CD14-positive monocyte (primary cell): ENCODE measurements at regions not wholly inside any gene's neighbourhood (a gene's known extent, or its start where the extent isn't known, plus 50 kb on each side); places are given as distances from the start of the nearest gene placed in this dataset.

Experiments
- DNase-seq, 3 donors: peaks; one replicate each; pipeline ENCODE4 v3.0.0-alpha.2; 2011 to 2022
- H2AFZ ChIP-seq: 2 replicates; pipeline ENCODE4 v1.6.0; 2012; ENCODE audit warnings: mild to moderate bottlenecking, low read depth, low read length, inconsistent platforms; ENCODE audit not compliant: insufficient read depth, poor library complexity, severe bottlenecking
- H3K27ac ChIP-seq, 2 donors: 1 replicate in 1 of 2; 2 replicates in 1 of 2; pipeline ENCODE4 v1.5.1; 2012 to 2013; ENCODE audit warnings: low read length in 2 of 2, control low read depth in 1 of 2, inconsistent platforms in 1 of 2, low read depth in 1 of 2, mild to moderate bottlenecking in 1 of 2
- H3K27me3 ChIP-seq, 2 donors: one replicate each; pipeline versions ENCODE4 v1.6.0 to v1.6.1; 2011 to 2013; ENCODE audit warnings: low read length in 2 of 2; ENCODE audit not compliant: control insufficient read depth in 2 of 2, insufficient read depth in 2 of 2
- H3K36me3 ChIP-seq, 2 donors: replicated peaks in 1 of 2; 1 replicate in 1 of 2; 2 replicates in 1 of 2; pipeline versions ENCODE4 v1.5.1 to v1.6.1; 2012 to 2013; ENCODE audit warnings: low read length in 2 of 2, control low read depth in 1 of 2, inconsistent platforms in 1 of 2, mild to moderate bottlenecking in 1 of 2; ENCODE audit not compliant: insufficient read depth in 2 of 2, control insufficient read depth in 1 of 2
- H3K4me1 ChIP-seq, 2 donors: 1 replicate in 1 of 2; 2 replicates in 1 of 2; pipeline versions ENCODE4 v1.5.1 to v1.6.1; 2012 to 2013; ENCODE audit warnings: low read length in 2 of 2, control low read depth in 1 of 2, inconsistent platforms in 1 of 2, mild to moderate bottlenecking in 1 of 2, moderate library complexity in 1 of 2; ENCODE audit not compliant: insufficient read depth in 2 of 2, control insufficient read depth in 1 of 2
- H3K4me2 ChIP-seq: replicated peaks from 2 replicates; pipeline ENCODE3; 2012; ENCODE audit warnings: low read length, moderate library complexity, mild to moderate bottlenecking; ENCODE audit not compliant: poor library complexity, severe bottlenecking; ENCODE audit errors: extremely low read depth
- H3K4me3 ChIP-seq, 3 experiments: fragments of 200-600 bp in 1 of 3; sonication (generic) in 1 of 3; replicated peaks in 1 of 3; 1 replicate in 2 of 3; 2 replicates in 1 of 3; pipeline ENCODE4 v1.5.1; 2011 to 2013; ENCODE audit warnings: low read length in 3 of 3, mild to moderate bottlenecking in 3 of 3, control low read depth in 2 of 3, low read depth in 2 of 3, inconsistent platforms in 1 of 3, moderate library complexity in 1 of 3
- H3K79me2 ChIP-seq: 2 replicates; pipeline ENCODE4 v1.6.0; 2012; ENCODE audit warnings: mild to moderate bottlenecking, control low read depth, inconsistent platforms, low read length, moderate library complexity; ENCODE audit not compliant: insufficient read depth
- H3K9ac ChIP-seq: 2 replicates; pipeline ENCODE4 v1.6.0; 2017; ENCODE audit warnings: low read length, mild to moderate bottlenecking; ENCODE audit not compliant: insufficient read depth, poor library complexity, severe bottlenecking
- H3K9me3 ChIP-seq, 2 donors: replicated peaks in 1 of 2; 1 replicate in 1 of 2; 2 replicates in 1 of 2; pipeline versions ENCODE4 v1.5.1 to v1.6.1; 2012 to 2013; ENCODE audit warnings: low read length in 2 of 2, control low read depth in 1 of 2; ENCODE audit not compliant: control insufficient read depth in 1 of 2, insufficient read depth in 1 of 2
- H4K20me1 ChIP-seq: 2 replicates; pipeline ENCODE4 v1.6.0; 2012; ENCODE audit warnings: mild to moderate bottlenecking, low read length, control low read depth, moderate library complexity; ENCODE audit not compliant: insufficient read depth
- H3K27ac Mint-ChIP-seq, 7 donors: one replicate each; pipeline ENCODE4 v1.8.0; 2020; ENCODE audit warnings: mild to moderate bottlenecking in 7 of 7, mixed read lengths in 7 of 7, moderate library complexity in 6 of 7, inconsistent platforms in 2 of 7
- H3K27me3 Mint-ChIP-seq, 3 donors: one replicate each; pipeline ENCODE4 v1.8.0; 2021 to 2022; ENCODE audit warnings: low read depth in 3 of 3, mild to moderate bottlenecking in 3 of 3, mixed read lengths in 3 of 3, moderate library complexity in 3 of 3, inconsistent platforms in 1 of 3
- H3K36me3 Mint-ChIP-seq, 2 donors: one replicate each; pipeline ENCODE4 v1.8.0; 2020; ENCODE audit warnings: mixed read lengths in 2 of 2, inconsistent platforms in 1 of 2, mild to moderate bottlenecking in 1 of 2
- H3K4me1 Mint-ChIP-seq: one replicate; pipeline ENCODE4 v1.8.0; 2020; ENCODE audit warnings: mild to moderate bottlenecking, mixed read lengths
- H3K4me3 Mint-ChIP-seq, 2 donors: one replicate each; pipeline ENCODE4 v1.8.0; 2020; ENCODE audit warnings: mild to moderate bottlenecking in 2 of 2, mixed read lengths in 2 of 2, moderate library complexity in 1 of 2
- H3K9me3 Mint-ChIP-seq, 7 donors: one replicate each; pipeline ENCODE4 v1.8.0; 2020 to 2022; ENCODE audit warnings: mixed read lengths in 7 of 7, mild to moderate bottlenecking in 6 of 7, moderate library complexity in 6 of 7, inconsistent platforms in 2 of 7
- CTCF ChIP-seq: fragments of 200-600 bp; IDR thresholded peaks from one replicate; pipeline ENCODE4 v1.8.0; 2022; ENCODE audit warnings: antibody characterized with exemption, mild to moderate bottlenecking
- WGBS: methylation state at CpG from one replicate; pipeline ENCODE4 v1.1.5; 2013; ENCODE audit warnings: missing lambda C conversion rate; ENCODE audit not compliant: insufficient coverage; 5-methylcytosine and 5-hydroxymethylcytosine counted together
- intact Hi-C, 2 donors: fragments of 100-400 bp; cut with micrococcal nuclease; formaldehyde crosslinking; loops; one replicate each; pipeline versions ENCODE4 v1.15.0 to v1.15.1; 2023

DNA sequence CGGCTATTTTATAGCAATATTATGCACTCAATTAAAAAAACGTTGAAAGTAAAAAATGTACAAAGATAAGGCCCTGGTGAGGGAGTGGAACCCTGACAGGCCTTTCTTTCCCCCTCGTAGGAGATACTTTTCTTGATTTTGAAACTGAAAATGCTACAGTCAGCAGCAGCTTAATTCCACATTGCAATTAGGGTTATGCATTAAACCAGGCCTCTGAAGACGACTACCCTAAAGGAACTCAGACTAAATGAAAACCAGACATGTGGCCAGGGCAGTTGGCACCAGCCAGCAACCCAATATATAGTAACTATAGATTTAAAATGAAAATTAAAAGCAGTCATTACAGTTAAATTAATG, 463.2 kb upstream of the MAF start:
- Mint-ChIP-seq H3K27me3 (peaks cover 0 to 2% (median 2%) of the 10 kb centered on the region in 3 donors), H3K27ac (no peak overlapping the region), H3K4me3 (no peak overlapping the region), H3K9me3 (peaks cover 0 to 6% (median under 1%) of the 10 kb centered on the region in 7 donors), H3K4me1 (no peaks in the 10 kb centered on the region), H3K36me3 (no peaks in the 10 kb centered on the region)
- DNase-seq: no peak
- Histone ChIP-seq H3K4me1 (no peaks in the 10 kb centered on the region), H4K20me1 (no peaks in the 10 kb centered on the region), H3K4me3 (no peak overlapping the region), H3K27ac (no peak overlapping the region), H3K36me3 (no peaks in the 10 kb centered on the region), H3K9ac (no peak overlapping the region), H3K4me2 (no peak overlapping the region), H3K79me2 (no peaks in the 10 kb centered on the region), H3K27me3 (no peaks in the 10 kb centered on the region), H3K9me3 (no peaks in the 10 kb centered on the region), H2AFZ (no peak overlapping the region)
- no peak for TF ChIP-seq CTCF
- intact Hi-C loops: no loop called here
- no CpG with 5 or more reads among the region's 4 CpGs for WGBS

GRCh38 chr16:80063031-80063712, 462.6 kb upstream of the MAF start:
- Mint-ChIP-seq H3K27me3 (peaks cover 0 to 2% (median 2%) of the 10 kb centered on the region in 3 donors), H3K4me1 (no peaks in the 10 kb centered on the region), H3K4me3 (no peak overlapping the region), H3K27ac (peak overlapping the region in 1 of 7 donors; percentile 51), H3K36me3 (no peaks in the 10 kb centered on the region), H3K9me3 (peaks cover 0 to 6% (median 0%) of the 10 kb centered on the region in 7 donors)
- no peak for TF ChIP-seq CTCF
- H3K9me3 ChIP-seq: no peaks in the 10 kb centered on the region
- H4K20me1 ChIP-seq: no peaks in the 10 kb centered on the region
- H3K4me1 ChIP-seq: no peaks in the 10 kb centered on the region
- H3K36me3 ChIP-seq: no peaks in the 10 kb centered on the region
- intact Hi-C loops: no loop called here
- H3K4me2 ChIP-seq: no peak overlapping the region
- DNase-seq: no peak
- H2AFZ ChIP-seq: no peak overlapping the region
- H3K4me3 ChIP-seq: no peak overlapping the region
- no peak overlapping the region for H3K27ac ChIP-seq
- H3K27me3 ChIP-seq: no peaks in the 10 kb centered on the region
- no peaks in the 10 kb centered on the region for H3K79me2 ChIP-seq
- no peak overlapping the region for H3K9ac ChIP-seq
- WGBS: 83% methylated on average over 3 of the region's 7 CpGs
